Thoracic aorta (tissue), 2 donors: ENCODE measurements at regions not wholly inside any gene's neighbourhood (a gene's known extent, or its start where the extent isn't known, plus 50 kb on each side); places are given as distances from the start of the nearest gene placed in this dataset.

ENCODE experiments used
- ATAC-seq: fragments of 150-250 bp; one replicate; pipeline ENCODE4 v1.8.0; 2017; ENCODE audit warnings: low read depth; ENCODE audit not compliant: insufficient number of reproducible peaks, low FRiP score
- DNase-seq: peaks from one replicate; pipeline ENCODE4 v3.0.0-alpha.2; 2020; ENCODE audit warnings: low spot score
- H3K27ac ChIP-seq, 2 donors: fragments of 200-600 bp; sonication (generic); 1 replicate in 1 of 2; 2 replicates in 1 of 2; pipeline ENCODE4 v1.5.1; 2016; ENCODE audit warnings: mild to moderate bottlenecking in 2 of 2, moderate library complexity in 2 of 2
- H3K27me3 ChIP-seq: fragments of 200-600 bp; sonication (generic); replicated peaks from 2 replicates; pipeline ENCODE4 v1.6.0; 2016; ENCODE audit warnings: mild to moderate bottlenecking; ENCODE audit not compliant: insufficient read depth
- H3K36me3 ChIP-seq: fragments of 200-600 bp; sonication (generic); one replicate; pipeline ENCODE4 v1.5.1; 2016
- H3K4me1 ChIP-seq, 2 donors: fragments of 200-600 bp; sonication (generic); 1 replicate in 1 of 2; 2 replicates in 1 of 2; pipeline versions ENCODE4 v1.5.1 to v1.6.0; 2016; ENCODE audit warnings: low read depth in 2 of 2, mild to moderate bottlenecking in 1 of 2; ENCODE audit not compliant: control insufficient read depth in 1 of 2
- H3K4me3 ChIP-seq: fragments of 200-600 bp; sonication (generic); 2 replicates; pipeline ENCODE4 v1.5.1; 2016; ENCODE audit warnings: mild to moderate bottlenecking
- H3K9me3 ChIP-seq: fragments of 200-600 bp; sonication (generic); 2 replicates; pipeline ENCODE4 v1.5.1; 2016
- TF ChIP-seq, protein P1 (sequence below): fragments of 200-600 bp; sonication (generic); IDR thresholded peaks from one replicate; pipeline ENCODE4 v1.5.1; 2019; ENCODE audit warnings: antibody characterized with exemption

DNA sequence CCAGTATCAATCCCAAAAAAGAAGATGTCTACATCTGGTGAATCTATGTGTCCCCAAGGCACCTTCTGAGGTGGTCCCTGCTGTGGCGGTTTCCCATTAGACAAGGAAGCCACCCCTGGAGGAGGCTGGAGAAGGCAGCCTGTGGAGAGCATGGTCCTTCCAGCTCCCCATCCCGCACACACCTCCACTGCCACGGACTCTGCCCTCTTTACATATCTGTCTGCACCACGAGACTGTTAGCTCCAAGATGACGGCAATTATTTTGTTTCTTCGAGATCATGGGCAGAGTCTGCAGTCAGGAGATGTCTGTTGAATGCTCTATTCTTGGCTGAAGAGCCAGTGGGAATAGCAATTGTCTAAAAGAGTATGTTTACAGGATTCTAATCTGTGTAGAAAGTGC lies 132.0 kb downstream of the OSR1 start:
- DNase-seq = no peak
- TF ChIP-seq, protein P1, sequence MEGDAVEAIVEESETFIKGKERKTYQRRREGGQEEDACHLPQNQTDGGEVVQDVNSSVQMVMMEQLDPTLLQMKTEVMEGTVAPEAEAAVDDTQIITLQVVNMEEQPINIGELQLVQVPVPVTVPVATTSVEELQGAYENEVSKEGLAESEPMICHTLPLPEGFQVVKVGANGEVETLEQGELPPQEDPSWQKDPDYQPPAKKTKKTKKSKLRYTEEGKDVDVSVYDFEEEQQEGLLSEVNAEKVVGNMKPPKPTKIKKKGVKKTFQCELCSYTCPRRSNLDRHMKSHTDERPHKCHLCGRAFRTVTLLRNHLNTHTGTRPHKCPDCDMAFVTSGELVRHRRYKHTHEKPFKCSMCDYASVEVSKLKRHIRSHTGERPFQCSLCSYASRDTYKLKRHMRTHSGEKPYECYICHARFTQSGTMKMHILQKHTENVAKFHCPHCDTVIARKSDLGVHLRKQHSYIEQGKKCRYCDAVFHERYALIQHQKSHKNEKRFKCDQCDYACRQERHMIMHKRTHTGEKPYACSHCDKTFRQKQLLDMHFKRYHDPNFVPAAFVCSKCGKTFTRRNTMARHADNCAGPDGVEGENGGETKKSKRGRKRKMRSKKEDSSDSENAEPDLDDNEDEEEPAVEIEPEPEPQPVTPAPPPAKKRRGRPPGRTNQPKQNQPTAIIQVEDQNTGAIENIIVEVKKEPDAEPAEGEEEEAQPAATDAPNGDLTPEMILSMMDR = no peak
- no peak overlapping the region for H3K27ac ChIP-seq

DNA sequence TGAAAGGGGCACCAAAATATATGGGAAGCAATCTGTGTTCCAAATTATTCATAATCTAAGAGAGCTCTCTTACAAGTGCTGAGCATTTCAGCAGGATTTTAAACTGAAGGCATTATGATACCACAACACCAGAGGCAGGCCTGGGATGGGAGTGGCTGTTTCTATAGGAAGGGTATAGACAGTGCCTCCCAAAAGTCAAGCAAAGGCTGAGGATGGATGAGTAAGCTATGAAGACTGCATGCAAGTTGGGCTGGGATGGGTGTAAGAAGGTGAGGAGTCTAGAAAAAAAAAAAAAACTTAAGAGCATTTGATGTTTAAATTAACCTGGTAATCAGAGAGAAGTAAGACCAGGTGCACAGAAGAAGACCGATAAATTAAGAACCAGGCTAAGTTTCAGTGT lies 132.5 kb downstream of the OSR1 start:
- Histone ChIP-seq H3K4me1 (peaks cover 8 to 31% of the 10 kb centered on the region in 2 donors), H3K9me3 (no peaks in the 10 kb centered on the region), H3K4me3 (no peak overlapping the region), H3K36me3 (no peaks in the 10 kb centered on the region), H3K27me3 (no peaks in the 10 kb centered on the region), H3K27ac (no peak overlapping the region)
- DNase-seq = no peak
- no peak for ATAC-seq
- TF ChIP-seq, protein P1 = no peak

More for the DNA sequence above, 132.0 kb downstream of the OSR1 start:
- H3K9me3 ChIP-seq = no peaks in the 10 kb centered on the region
- no peak overlapping the region for H3K4me3 ChIP-seq
- peaks cover 5 to 26% of the 10 kb centered on the region in 2 donors for H3K4me1 ChIP-seq
- no peak for ATAC-seq
- no peaks in the 10 kb centered on the region for H3K27me3 ChIP-seq
- no peaks in the 10 kb centered on the region for H3K36me3 ChIP-seq

DNA sequence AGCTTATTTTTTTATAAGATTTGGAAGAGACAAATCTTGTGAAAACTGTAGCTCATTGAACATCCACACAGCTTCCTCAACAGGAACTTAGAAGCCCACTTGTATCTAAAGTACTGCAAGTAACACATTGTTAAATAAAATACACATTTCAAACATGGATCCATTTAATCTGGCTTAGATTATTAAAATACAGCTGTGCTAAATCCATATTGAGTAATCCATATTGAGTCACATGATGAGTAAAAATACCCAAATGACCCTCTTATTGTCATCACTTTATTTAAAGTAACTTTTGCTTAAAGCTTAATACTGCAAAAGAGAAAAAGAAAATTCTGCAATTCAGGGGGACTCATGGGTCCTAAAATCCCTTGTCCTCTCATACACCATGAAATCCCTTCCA lies 133.3 kb downstream of the OSR1 start:
- ATAC-seq = no peak
- no peak overlapping the region for H3K4me3 ChIP-seq
- H3K4me1 ChIP-seq = peaks cover 8 to 37% of the 10 kb centered on the region in 2 donors
- TF ChIP-seq, protein P1 = no peak
- H3K36me3 ChIP-seq = no peaks in the 10 kb centered on the region
- no peaks in the 10 kb centered on the region for H3K27me3 ChIP-seq
- no peaks in the 10 kb centered on the region for H3K9me3 ChIP-seq
- no peak for DNase-seq
- H3K27ac ChIP-seq = no peak overlapping the region

DNA sequence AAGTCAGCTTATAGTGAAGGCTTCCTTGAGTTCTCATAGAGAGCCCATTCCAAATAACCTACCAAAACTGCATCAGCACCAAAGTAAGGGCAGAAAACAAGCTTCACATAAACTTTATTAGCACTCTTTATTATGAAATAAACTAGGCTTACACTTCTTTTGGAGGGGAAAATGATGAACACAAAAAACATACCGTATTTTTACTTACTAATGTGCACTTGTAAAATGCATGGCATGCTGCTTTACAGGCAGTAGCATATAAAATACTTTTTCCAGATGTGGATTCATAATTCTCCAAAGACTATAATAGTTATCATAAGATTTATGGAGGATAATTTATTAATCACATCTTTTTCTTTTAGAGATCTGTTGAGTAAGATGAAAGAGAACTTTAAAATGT lies 133.9 kb downstream of the OSR1 start:
- no peak overlapping the region for H3K4me3 ChIP-seq
- ATAC-seq (no peak), DNase-seq (no peak)
- H3K27me3 ChIP-seq = no peaks in the 10 kb centered on the region
- TF ChIP-seq, protein P1 = no peak
- peaks cover 8 to 44% of the 10 kb centered on the region in 2 donors for H3K4me1 ChIP-seq
- no peak overlapping the region for H3K27ac ChIP-seq
- no peaks in the 10 kb centered on the region for H3K9me3 ChIP-seq
- H3K36me3 ChIP-seq = no peaks in the 10 kb centered on the region

DNA sequence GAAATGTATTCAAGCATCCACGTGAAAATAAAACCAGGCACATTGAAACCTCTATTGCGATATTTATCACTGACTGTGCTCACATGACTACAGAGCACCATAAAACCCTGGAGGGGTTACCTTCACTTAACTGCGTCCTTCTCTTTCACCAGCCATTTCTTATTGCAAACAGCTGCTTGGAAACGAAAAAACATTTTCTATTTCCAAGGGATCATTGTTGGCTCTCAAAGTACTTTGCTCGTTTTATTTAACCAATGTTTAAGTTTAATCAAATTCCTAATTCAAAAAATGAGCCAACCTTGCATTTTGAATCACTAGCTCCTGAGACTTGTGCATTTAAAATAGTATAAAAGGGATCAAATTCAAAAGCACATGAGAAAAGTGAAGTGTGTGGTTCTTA lies 134.4 kb downstream of the OSR1 start:
- Histone ChIP-seq H3K27ac (no peak overlapping the region), H3K4me1 (peaks cover 8 to 47% of the 10 kb centered on the region in 2 donors), H3K4me3 (no peak overlapping the region), H3K36me3 (no peaks in the 10 kb centered on the region), H3K27me3 (no peaks in the 10 kb centered on the region), H3K9me3 (no peaks in the 10 kb centered on the region)
- TF ChIP-seq, protein P1 = no peak
- ATAC-seq (no peak), DNase-seq (no peak)
